Parathyroid adenoma (tissue), 2 donors: ENCODE measurements at regions not wholly inside any gene's neighbourhood (a gene's known extent, or its start where the extent isn't known, plus 50 kb on each side); places are given as distances from the start of the nearest gene placed in this dataset.

Source experiments
- H2AFZ ChIP-seq: fragments of 300-600 bp; sonication (generic); one replicate; pipeline ENCODE4 v1.7.0; 2017; ENCODE audit warnings: antibody characterized with exemption, mild to moderate bottlenecking
- H3K27ac ChIP-seq: fragments of 300-600 bp; sonication (generic); one replicate; pipeline ENCODE4 v1.7.0; 2017
- H3K27me3 ChIP-seq: fragments of 300-600 bp; sonication (generic); one replicate; pipeline ENCODE4 v1.7.0; 2017; ENCODE audit warnings: low read length; ENCODE audit not compliant: control insufficient read depth, insufficient read depth
- H3K36me3 ChIP-seq: fragments of 300-600 bp; sonication (generic); one replicate; pipeline ENCODE4 v1.7.0; 2017; ENCODE audit warnings: low read length; ENCODE audit not compliant: control insufficient read depth, insufficient read depth
- H3K4me1 ChIP-seq: fragments of 300-600 bp; sonication (generic); one replicate; pipeline ENCODE4 v1.7.0; 2017; ENCODE audit warnings: control low read depth
- H3K4me2 ChIP-seq: fragments of 300-600 bp; sonication (generic); one replicate; pipeline ENCODE4 v1.7.0; 2017; ENCODE audit warnings: low read length
- H3K4me3 ChIP-seq: fragments of 300-600 bp; sonication (generic); one replicate; pipeline ENCODE4 v1.7.0; 2017; ENCODE audit warnings: low read depth, low read length
- H3K79me2 ChIP-seq: fragments of 300-600 bp; sonication (generic); one replicate; pipeline ENCODE4 v1.7.0; 2017; ENCODE audit warnings: control low read depth
- H3K9ac ChIP-seq: fragments of 300-600 bp; sonication (generic); one replicate; pipeline ENCODE4 v1.7.0; 2017; ENCODE audit warnings: mild to moderate bottlenecking
- H3K9me3 ChIP-seq: fragments of 300-600 bp; sonication (generic); one replicate; pipeline ENCODE4 v1.7.0; 2017; ENCODE audit warnings: low read length; ENCODE audit not compliant: control insufficient read depth
- TF ChIP-seq, protein P1 (sequence below): fragments of 300-600 bp; sonication (generic); IDR thresholded peaks from one replicate; pipeline ENCODE4 v1.7.0; 2017; ENCODE audit warnings: antibody characterized with exemption, mild to moderate bottlenecking
- donor health status: primary hyperparathyroidism.

DNA sequence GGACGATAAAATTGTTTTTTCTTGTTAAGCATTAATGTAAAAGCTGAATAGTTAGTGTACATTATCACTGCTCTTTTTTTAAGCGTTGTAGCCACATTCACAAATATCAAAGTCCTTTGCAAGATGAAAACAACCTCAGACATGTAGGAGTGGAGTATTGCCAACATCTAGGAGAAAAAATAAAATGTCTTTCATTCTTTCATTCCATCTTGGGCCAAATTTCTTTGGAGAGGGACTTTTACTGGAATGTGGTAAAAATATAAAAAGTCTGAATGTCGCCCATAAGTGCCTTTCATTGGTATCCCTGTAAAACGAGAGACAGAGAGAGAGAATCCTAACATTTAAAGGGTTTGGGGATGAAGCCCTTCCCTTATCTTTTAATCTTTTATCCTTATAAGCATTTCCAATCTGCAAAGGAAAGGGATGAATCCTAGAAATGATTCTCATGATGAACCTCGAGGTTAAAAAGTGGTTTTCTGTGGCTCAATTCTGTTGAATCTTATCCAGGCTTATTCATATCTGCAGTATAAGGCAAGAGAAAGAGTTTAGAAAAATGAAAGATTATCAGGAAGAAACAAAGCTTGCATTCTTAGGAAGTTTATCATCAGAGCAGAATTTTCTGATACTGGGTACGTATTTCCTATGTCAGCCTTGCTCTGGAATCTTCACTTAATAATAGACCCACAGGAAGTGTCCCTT, 1031.7 kb downstream of the MCTP2 start:
- Histone ChIP-seq H3K4me3 (no peak overlapping the region), H3K4me2 (no peak overlapping the region), H3K9me3 (no peaks in the 10 kb centered on the region), H3K27me3 (no peaks in the 10 kb centered on the region), H3K4me1 (no peaks in the 10 kb centered on the region), H3K27ac (no peak overlapping the region), H3K79me2 (no peaks in the 10 kb centered on the region), H3K36me3 (no peaks in the 10 kb centered on the region), H3K9ac (no peak overlapping the region), H2AFZ (no peak overlapping the region)
- TF ChIP-seq, protein P1, sequence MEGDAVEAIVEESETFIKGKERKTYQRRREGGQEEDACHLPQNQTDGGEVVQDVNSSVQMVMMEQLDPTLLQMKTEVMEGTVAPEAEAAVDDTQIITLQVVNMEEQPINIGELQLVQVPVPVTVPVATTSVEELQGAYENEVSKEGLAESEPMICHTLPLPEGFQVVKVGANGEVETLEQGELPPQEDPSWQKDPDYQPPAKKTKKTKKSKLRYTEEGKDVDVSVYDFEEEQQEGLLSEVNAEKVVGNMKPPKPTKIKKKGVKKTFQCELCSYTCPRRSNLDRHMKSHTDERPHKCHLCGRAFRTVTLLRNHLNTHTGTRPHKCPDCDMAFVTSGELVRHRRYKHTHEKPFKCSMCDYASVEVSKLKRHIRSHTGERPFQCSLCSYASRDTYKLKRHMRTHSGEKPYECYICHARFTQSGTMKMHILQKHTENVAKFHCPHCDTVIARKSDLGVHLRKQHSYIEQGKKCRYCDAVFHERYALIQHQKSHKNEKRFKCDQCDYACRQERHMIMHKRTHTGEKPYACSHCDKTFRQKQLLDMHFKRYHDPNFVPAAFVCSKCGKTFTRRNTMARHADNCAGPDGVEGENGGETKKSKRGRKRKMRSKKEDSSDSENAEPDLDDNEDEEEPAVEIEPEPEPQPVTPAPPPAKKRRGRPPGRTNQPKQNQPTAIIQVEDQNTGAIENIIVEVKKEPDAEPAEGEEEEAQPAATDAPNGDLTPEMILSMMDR, result no peak

DNA sequence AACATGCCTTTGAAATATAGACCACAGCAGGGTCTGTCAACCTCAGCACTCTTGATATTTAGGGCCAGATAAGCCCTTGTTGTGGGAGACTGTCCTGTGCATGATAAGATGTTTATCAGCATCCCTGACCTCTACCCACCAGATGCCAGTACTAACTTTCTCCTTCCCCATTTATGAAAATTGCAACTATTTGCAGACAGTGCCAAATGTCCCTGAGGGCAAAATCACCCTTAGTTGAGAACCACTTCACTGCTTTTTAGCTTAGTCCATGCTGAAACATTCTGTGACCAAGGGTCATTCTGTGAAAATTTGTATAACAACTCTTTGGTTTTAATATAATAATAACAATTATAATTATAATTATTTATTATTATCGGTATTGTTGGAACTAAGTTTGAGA, 1032.4 kb downstream of the MCTP2 start:
- Histone ChIP-seq H3K4me3 (no peak overlapping the region), H3K79me2 (no peaks in the 10 kb centered on the region), H3K4me2 (no peak overlapping the region), H3K36me3 (no peaks in the 10 kb centered on the region), H2AFZ (no peak overlapping the region), H3K9ac (no peak overlapping the region), H3K27me3 (no peaks in the 10 kb centered on the region), H3K9me3 (no peaks in the 10 kb centered on the region), H3K27ac (no peak overlapping the region), H3K4me1 (no peaks in the 10 kb centered on the region)
- TF ChIP-seq, protein P1, result no peak

DNA sequence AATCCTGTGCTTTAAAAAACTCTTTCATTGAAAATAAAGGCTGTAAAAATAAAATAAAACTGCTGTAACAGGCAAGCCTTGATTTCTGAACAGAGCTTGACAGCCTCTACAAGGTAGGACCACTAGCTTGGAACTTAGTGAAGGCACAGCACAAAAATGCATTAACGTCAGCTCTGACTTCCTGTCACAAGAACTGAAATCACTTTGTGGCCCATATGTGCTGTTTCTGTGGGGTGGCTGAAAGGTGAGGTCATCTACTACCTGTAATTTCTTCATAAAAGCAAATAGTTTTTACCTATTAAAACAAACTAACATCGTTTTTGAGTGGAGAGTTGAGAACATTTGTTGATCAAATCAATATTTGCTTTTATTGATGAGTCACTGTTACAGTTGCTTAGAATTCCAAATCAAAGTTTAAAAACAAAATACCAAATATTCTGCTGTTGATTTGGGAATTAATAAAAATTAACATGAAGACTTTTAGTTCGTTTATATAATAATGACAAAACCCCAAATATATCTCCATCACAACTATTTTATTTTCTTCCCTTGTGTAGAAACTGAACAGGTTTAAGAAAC, 1034.1 kb downstream of the MCTP2 start:
- Histone ChIP-seq H3K27ac (no peak overlapping the region), H3K36me3 (no peaks in the 10 kb centered on the region), H3K27me3 (no peaks in the 10 kb centered on the region), H3K4me1 (no peaks in the 10 kb centered on the region), H2AFZ (no peak overlapping the region), H3K4me2 (no peak overlapping the region), H3K4me3 (no peak overlapping the region), H3K79me2 (no peaks in the 10 kb centered on the region), H3K9ac (no peak overlapping the region), H3K9me3 (no peaks in the 10 kb centered on the region)
- TF ChIP-seq, protein P1, result no peak

DNA sequence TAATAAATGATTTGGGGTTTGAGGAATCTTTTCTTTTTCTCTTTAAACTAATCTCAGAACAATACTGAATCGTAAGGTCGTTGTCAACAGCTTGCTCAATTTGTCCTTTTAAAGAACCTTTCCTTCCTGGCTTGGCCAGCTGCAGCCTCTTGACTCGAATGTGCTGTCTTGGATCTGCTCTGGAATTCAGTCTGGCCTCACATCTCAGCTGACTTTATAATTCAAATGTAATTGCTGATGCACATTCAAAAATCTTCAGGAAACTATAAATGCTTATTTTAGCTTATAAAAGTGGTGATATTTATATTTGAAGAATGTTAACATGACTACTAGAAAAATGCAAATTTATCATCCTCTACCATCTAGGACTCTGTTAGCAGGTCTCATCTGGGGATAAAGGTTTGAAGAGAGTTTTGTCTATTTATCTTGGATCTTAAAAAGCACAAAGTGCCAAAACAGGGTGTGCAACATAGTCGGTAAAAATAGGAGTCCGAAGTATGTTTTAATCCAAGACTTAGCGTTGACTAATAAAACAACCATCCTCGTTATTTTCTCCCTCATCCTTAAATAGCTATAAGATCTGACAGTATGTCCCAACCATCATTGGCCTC, 1035.2 kb downstream of the MCTP2 start:
- Histone ChIP-seq H3K27ac (no peak overlapping the region), H3K4me1 (no peaks in the 10 kb centered on the region), H2AFZ (no peak overlapping the region), H3K9ac (no peak overlapping the region), H3K27me3 (no peaks in the 10 kb centered on the region), H3K79me2 (no peaks in the 10 kb centered on the region), H3K4me2 (no peak overlapping the region), H3K4me3 (no peak overlapping the region), H3K9me3 (no peaks in the 10 kb centered on the region), H3K36me3 (no peaks in the 10 kb centered on the region)
- TF ChIP-seq, protein P1, result no peak
